Nucleus accumbens (tissue), 56 donors: ENCODE measurements at regions not wholly inside any gene's neighbourhood (a gene's known extent, or its start where the extent isn't known, plus 50 kb on each side); places are given as distances from the start of the nearest gene placed in this dataset.
A peak's percentile ranks its signal among the peaks of the same experiment; 100 is the strongest.
"Not testable (repeated sequence)": the region's sequence is repeated elsewhere in the genome, so short reads cannot be mapped to it uniquely, and the experiment has no call there.

Source experiments
- DNase-seq, 56 donors: peaks; one replicate each; lab custom pipeline; 2025; lab: John Stamatoyannopoulos, UW

- no peak for DNase-seq
Observed at GRCh38 chr6:166712286-166713228, 85.5 kb upstream of the RPS6KA2 start.

GRCh38 chr6:166710084-166710483, 83.0 kb upstream of the RPS6KA2 start:
- DNase-seq: no peak

DNA sequence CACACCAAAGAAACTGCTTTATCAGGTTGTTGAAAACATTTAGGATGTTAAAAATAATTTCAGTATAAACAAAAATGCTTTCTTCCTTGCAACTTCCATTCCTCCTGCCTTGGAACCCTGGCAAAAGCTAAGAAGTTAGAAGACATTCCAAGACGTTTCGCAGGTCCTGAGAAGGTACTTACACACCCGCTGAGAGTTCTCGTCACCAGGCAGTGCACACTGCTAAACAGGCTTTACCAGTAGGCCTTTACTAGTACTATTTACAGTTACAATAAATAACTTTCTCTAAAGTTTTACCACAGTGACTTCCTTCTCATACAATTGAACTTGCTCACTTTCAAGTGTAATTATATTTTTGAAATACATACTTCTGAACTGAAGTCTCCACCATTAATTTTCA, 81.4 kb upstream of the RPS6KA2 start:
- DNase-seq: no peak

DNA sequence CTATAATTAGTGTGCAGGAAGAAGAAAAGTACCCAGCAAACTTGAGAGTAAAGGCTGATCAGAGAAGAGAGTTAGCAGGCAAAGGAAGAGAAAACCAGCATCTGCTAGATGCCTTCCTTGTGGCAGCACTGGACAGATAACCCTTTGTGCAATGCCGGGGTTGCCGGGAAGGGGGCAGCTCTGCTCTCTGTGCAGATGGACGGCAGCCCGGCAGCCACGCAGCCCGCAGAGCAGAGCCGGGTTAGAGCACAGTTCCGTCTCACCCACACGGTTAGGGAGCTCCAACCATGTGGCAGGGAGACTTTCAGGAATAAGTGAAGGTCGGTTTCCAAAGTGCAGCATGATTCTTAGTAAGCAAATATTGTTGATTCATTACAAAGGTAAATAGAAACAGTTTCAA, 80.0 kb upstream of the RPS6KA2 start:
- DNase-seq: peak in 36 of 56 donors; percentile 6 to 74 (median 38)

GRCh38 chr6:166705069-166705468, 78.0 kb upstream of the RPS6KA2 start:
- no peak for DNase-seq

GRCh38 chr6:166704171-166704570, 77.1 kb upstream of the RPS6KA2 start:
- no peak for DNase-seq

- DNase-seq: peak in 2 of 56 donors; percentile 19 to 48
Observed at GRCh38 chr6:166703149-166703710, 76.2 kb upstream of the RPS6KA2 start.

DNA sequence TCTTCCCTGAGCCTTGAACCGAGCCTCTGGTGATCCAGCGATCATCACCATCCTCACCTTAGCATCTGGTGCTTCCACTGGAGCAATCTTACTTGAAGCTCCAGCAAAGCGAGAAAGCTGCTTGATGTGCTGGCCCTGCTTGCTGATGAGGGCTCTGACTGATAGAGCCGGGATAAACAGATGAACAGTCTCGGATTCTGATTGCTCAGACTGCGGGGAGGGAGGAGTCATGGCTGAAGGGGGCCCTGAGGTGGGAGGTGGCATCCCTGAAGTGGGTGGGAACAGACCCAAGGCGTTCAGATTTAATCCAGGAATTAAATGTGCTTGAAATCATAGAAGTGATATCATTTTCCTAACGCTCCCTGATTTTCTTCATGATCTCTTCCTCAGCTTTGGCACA, 74.4 kb upstream of the RPS6KA2 start:
- DNase-seq: not testable (repeated sequence)

DNA sequence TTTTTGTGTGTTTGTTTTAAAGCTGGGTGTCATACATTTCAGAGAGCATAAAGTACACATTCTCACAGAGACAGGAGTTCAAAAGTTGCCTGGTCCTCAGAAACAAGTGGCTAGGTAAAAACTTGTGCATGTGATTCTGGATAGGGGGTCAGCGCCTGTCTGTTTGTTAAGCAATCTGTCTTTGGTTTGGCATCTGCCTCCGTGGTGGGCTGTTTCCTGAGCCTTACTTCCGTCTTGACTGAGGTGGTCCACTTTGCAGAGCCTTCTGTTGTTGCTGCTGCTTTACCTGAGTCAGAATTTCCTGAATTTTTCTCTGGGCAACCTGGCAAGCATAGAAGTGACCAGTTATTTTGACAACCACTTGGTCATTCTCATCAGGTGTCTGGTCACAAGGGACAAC, 73.8 kb upstream of the RPS6KA2 start:
- DNase-seq: not testable (repeated sequence)

DNA sequence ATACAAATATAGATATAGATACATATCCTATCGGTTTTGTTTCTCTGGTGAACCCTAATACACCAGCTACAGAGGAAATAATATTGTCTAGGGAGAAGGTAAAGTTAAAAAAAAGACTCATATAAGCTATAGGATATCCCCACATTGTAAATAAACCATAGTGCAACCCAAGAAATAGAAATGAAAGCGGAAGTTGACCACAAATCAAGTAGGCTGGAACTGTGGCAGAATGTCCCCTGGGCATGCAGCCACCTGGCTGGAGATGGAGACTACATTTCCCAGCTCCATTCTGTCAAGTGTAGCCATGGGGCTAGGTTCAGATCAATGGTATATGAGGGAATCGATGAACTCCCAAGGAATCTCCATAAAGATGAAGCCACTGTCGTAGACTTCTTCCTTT, 70.1 kb upstream of the RPS6KA2 start:
- DNase-seq: no peak

DNA sequence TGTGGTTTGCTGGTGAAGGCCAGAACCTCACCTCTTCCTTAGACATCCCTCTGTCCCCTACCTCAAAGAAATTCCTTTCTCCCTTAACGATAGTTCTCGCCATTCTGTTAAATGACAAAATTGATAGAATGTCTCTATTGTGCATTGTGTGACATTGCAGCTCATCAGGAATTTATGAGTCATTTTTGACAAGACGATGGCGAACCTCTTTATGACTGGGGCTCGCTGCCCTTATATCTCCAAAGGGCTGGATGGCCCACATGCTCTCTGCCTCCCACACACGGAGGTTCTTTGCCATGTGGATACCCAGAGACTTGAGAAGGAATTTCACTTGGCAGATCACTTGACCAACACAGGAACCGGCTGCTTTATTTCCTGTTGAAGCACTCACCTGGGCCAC, 66.8 kb upstream of the RPS6KA2 start:
- no peak for DNase-seq

- no peak for DNase-seq
Observed at GRCh38 chr6:166692723-166693302, 65.8 kb upstream of the RPS6KA2 start.

DNA sequence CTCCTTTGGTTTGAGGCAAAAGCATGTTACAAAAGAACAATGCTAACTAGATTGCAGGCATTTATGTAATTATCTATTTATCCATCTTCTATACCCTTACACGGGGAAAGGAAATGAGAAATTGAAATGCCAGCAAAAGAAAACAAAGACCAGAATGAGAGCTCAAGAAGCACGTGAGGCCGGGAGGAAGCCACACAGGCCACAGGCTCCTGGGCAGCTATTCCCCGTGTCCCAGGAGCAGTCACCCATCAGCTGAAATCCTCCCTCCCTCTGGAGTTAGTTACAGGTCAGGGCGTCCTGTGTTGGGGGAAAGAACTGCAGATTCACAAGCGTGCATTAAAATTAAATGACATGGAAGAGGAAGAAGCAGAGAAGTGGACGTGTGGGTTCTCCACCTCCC, 64.7 kb upstream of the RPS6KA2 start:
- DNase-seq: no peak

- no peak for DNase-seq
Observed at GRCh38 chr6:166691199-166691598, 64.1 kb upstream of the RPS6KA2 start.

- DNase-seq: no peak
Observed at GRCh38 chr6:166689687-166690086, 62.6 kb upstream of the RPS6KA2 start.

- DNase-seq: no peak
Observed at GRCh38 chr6:166688901-166689300, 61.9 kb upstream of the RPS6KA2 start.

DNA sequence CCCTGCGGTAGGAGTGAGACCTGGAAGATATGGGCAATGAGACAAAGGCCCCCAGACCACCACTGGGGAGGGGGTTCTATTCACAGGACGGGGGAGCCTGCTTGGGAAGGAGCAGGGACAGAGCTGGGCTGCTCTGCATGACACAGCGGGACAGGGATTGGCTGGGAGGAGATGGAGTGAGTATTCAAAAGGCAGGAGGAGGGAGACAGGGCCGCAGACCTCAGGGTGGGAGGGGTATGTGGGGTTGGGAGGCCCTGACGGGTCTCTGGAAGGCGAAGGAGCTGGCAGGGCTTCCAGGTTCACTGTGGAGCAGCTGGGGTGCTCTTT, 60.8 kb upstream of the RPS6KA2 start:
- DNase-seq: no peak

DNA sequence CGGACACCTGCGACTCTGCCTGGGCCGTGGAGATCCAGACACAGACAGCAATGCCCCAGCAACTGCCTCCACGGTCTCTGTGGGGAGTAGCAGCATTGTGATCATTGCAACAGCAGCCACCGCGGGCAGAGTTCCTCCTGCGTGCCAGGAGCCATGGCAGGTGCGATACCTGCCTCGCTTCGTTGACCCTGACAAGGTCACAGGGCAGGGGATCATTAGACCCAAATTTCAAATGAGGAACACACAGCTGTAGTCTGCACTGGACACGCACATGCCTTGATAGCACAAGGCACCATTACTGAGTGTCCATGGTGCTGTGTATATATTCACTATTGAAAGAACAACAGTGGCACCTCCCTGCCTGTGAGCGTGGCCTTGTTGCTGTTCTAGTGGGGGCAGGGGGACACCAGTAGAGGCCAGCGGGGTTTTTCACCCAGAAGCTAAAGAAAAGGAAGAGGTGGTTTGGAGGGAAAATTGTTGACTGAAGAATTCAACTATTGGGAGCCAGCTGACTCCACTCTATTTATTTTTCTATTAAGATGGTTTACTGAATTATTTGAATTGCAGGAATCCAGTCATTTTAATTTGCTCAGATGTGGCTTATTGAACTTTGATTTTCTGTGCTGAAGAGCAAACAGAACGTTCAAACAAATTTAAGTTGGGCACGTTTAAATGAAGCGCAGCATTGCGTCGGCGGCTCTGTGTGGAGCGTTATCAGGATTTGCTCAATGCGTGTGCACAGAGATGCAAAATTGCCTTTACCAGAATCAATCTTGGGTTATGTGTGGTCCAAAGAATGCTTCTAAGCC, 60.2 kb upstream of the RPS6KA2 start:
- no peak for DNase-seq

DNA sequence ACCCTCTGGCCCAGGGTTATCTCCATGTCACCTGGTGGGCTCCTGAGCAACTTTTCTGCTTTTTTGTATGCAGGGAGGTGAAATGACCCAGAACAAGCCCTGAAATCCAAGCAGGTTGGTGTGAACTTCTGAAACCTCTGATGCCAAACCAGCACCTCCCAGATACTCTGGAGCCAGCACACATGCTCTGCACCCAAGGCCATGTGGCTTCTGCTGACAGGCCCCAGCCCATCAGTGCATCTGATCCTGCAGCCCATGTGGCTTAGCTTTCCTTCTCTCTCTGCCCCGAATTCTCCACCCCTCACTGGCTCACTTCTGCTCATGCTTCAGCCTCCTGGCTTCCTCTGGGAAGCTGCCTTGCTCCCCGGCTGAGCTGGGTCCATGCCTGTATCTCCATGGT, 59.3 kb upstream of the RPS6KA2 start:
- no peak for DNase-seq

DNA sequence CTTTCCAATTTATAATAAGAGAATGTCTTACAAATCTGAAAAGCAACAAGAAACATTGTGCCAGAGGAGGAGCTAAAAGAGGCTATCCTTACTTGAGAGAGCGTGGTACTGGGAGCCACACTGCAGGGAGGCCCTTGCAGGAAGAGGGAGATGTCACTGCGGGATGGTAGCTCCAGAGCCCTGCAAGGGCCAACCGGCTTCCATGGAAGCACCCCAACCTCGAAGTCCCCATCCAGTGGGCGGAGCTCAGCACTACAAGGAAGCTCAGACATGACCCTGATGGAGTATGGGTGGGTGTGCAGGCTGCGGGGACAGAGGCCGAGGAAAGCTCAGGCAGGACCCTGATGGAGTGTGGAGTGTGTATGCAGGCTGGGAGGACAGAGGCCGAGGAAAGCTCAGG, 57.8 kb upstream of the RPS6KA2 start:
- no peak for DNase-seq

GRCh38 chr6:166684170-166684569, 57.1 kb upstream of the RPS6KA2 start:
- no peak for DNase-seq
